ENCODE measurements at regions not wholly inside any gene's neighbourhood (a gene's known extent, or its start where the extent isn't known, plus 50 kb on each side); places are given as distances from the start of the nearest gene placed in this dataset.

DNA sequence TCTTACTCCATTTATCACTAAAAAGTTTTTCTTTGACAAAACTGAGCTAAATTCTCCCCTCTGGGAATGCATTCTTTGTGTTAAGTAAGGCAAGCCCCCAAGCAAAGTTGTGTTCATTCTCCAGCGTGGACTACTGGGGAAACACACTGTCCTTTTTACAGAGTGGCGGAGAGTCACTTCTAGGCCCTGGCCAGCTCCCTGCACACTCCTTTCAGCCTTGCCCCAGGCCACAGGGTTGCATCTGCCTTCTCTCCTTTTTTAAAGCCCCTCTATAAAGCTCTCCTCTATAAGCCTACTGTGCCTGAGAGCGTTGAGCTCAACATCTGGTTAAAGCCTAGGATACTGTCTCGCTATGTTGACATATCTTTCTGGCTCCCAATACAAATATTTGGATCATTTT is 803.4 kb downstream of the PCDH17 start:
- TF ChIP-seq, protein P1, sequence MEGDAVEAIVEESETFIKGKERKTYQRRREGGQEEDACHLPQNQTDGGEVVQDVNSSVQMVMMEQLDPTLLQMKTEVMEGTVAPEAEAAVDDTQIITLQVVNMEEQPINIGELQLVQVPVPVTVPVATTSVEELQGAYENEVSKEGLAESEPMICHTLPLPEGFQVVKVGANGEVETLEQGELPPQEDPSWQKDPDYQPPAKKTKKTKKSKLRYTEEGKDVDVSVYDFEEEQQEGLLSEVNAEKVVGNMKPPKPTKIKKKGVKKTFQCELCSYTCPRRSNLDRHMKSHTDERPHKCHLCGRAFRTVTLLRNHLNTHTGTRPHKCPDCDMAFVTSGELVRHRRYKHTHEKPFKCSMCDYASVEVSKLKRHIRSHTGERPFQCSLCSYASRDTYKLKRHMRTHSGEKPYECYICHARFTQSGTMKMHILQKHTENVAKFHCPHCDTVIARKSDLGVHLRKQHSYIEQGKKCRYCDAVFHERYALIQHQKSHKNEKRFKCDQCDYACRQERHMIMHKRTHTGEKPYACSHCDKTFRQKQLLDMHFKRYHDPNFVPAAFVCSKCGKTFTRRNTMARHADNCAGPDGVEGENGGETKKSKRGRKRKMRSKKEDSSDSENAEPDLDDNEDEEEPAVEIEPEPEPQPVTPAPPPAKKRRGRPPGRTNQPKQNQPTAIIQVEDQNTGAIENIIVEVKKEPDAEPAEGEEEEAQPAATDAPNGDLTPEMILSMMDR (IDR thresholded peaks at IDR 0.05; ENCODE audit: low read depth, low read length, poor library complexity, severe bottlenecking) = no peak
- TF ChIP-seq EZH2phosphoT487 (IDR thresholded peaks at IDR 0.05; ENCODE audit: borderline replicate concordance, low read length) = no peak

Data from DOHH2 (cell line).